ENCODE measurements at regions not wholly inside any gene's neighbourhood (a gene's known extent, or its start where the extent isn't known, plus 50 kb on each side); places are given as distances from the start of the nearest gene placed in this dataset.

DNA sequence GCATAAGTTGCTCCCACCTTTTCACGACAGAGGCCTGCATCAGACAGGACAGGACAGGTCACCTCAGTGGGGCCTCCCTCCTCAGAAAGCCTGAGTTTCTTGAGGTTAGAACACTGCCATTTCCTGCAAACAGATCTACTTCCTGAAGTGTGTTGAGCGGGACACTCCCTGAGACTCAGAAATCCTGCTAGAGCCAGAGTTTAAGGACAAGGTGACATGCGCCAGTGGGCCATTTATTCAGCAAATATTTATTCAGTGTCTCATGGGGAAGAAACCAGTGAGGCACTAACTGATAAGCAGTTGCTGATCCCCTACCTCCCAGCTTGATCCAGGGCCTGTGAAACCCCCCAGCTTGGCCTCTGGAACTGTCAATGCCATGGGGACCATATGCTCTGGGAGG, 454.6 kb downstream of the SOX6 start:
- peak; percentile 20 for DNase-seq
- Histone ChIP-seq H3K27me3 (no peaks in the 10 kb centered on the region), H3K4me3 (no peak overlapping the region), H3K27ac (peak overlapping the region in 3 of 4 donors; percentile 17 to 33 (median 31)), H3K36me3 (no peaks in the 10 kb centered on the region), H3K4me1 (peaks cover 0 to 12% (median 4%) of the 10 kb centered on the region in 4 donors), H3K9me3 (no peaks in the 10 kb centered on the region)
- intact Hi-C loops (cut with DNase I; ENCODE audit: low total_unique reads) (no loop called here), in situ Hi-C loops (cut with MboI; ENCODE audit: low pct_ligation_motif_present in 1 of 4, low pct_unique_long_range_greater_than_20kb in 1 of 4, low sequenced_read_pairs in 3 of 4) (loop anchor here in 1 of 4 donors (25.0 kb wide), 1 partner anchor 711 kb away; no protein-coding TSS in a partner anchor)
- TF ChIP-seq EP300 (IDR thresholded peaks at IDR 0.05; ENCODE audit: low read depth) = no peak
- no peak for TF ChIP-seq POLR2A (IDR thresholded peaks at IDR 0.05)
- no peak for TF ChIP-seq POLR2AphosphoS5 (IDR thresholded peaks at IDR 0.05)
- TF ChIP-seq, protein P1, sequence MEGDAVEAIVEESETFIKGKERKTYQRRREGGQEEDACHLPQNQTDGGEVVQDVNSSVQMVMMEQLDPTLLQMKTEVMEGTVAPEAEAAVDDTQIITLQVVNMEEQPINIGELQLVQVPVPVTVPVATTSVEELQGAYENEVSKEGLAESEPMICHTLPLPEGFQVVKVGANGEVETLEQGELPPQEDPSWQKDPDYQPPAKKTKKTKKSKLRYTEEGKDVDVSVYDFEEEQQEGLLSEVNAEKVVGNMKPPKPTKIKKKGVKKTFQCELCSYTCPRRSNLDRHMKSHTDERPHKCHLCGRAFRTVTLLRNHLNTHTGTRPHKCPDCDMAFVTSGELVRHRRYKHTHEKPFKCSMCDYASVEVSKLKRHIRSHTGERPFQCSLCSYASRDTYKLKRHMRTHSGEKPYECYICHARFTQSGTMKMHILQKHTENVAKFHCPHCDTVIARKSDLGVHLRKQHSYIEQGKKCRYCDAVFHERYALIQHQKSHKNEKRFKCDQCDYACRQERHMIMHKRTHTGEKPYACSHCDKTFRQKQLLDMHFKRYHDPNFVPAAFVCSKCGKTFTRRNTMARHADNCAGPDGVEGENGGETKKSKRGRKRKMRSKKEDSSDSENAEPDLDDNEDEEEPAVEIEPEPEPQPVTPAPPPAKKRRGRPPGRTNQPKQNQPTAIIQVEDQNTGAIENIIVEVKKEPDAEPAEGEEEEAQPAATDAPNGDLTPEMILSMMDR (IDR thresholded peaks at IDR 0.05) = no peak
- 64% methylated on average over 3 of the region's 3 CpGs; no CpG with 5 or more reads in 1 of the 2 donors for WGBS, 2 donors (ENCODE audit: low coverage in 1 of 2)

DNA sequence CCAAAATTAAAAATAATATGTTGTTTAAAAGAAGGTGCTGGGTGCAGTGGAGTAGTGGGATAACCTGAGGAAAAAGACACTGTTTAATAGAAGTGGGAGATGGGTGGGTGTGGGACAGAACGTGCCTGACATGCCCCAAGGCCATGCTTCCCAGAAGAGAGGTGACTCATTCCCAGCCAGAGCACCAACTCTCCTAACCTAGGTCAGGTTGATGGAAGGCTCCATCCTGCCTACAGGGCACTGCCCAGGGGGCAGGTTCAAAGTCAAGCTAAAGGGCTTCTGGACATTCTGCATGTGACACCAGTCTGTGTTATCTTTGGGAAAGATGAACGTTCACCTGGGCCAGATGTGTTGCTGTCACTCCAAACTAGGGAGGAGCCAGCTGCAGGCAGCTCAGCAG, 453.1 kb downstream of the SOX6 start:
- H3K4me3 ChIP-seq = no peak overlapping the region
- H3K4me1 ChIP-seq = peaks cover 0 to 12% (median 4%) of the 10 kb centered on the region in 4 donors
- 38 to 63% methylated on average over 1 to 2 of the region's 2 CpGs for WGBS, 2 donors (ENCODE audit: low coverage in 1 of 2)
- H3K27ac ChIP-seq = no peak overlapping the region
- H3K9me3 ChIP-seq = no peaks in the 10 kb centered on the region
- intact Hi-C loops (cut with DNase I; ENCODE audit: low total_unique reads) = no loop called here
- no peak for DNase-seq
- no peaks in the 10 kb centered on the region for H3K36me3 ChIP-seq
- TF ChIP-seq, protein P1 (IDR thresholded peaks at IDR 0.05) = no peak
- no peak for TF ChIP-seq POLR2A (IDR thresholded peaks at IDR 0.05)
- TF ChIP-seq POLR2AphosphoS5 (IDR thresholded peaks at IDR 0.05) = no peak
- TF ChIP-seq EP300 (IDR thresholded peaks at IDR 0.05; ENCODE audit: low read depth) = no peak
- in situ Hi-C loops (cut with MboI; ENCODE audit: low pct_ligation_motif_present in 1 of 4, low pct_unique_long_range_greater_than_20kb in 1 of 4, low sequenced_read_pairs in 3 of 4) = loop anchor here in 1 of 4 donors (25.0 kb wide), 1 partner anchor 709 kb away; no protein-coding TSS in a partner anchor
- H3K27me3 ChIP-seq = no peaks in the 10 kb centered on the region

DNA sequence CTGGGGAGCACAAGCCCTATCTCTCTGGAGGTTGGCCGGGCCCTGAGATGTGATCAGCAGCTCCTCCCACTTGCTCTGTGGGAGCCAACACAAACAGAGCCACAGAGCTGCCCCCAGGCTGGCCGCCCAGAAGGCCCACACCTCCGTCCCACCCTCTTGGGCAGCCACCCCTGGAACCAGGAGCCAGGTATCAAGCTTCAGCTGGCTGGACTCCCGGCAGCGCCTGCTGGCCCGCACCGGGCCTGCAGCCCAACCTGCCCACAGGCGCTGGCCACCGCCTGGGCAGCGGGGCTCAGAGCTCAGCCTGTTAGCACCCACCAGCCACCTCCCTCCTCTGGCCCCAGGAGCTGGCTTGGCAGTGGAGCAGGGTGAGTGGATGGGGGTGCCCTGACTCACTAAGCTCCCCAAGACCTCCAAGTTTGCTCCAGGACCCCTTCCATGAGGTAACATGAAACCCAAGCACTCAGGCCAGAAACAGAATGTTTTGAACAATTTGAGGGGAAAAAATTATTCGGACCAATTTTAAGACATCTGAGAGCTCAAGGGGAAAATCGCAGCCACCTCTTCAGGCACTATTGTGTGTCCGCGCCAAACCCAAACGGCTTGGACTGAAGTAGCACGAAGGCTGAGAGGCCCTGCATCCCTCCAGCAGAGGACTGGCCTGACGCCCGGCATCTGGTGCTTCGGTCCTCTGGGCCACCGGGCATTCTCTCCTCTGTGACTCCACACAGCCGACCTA, 450.8 kb downstream of the SOX6 start:
- 91% methylated on average over 14 of the region's 21 CpGs; no CpG with 5 or more reads in 1 of the 2 donors for WGBS, 2 donors (ENCODE audit: low coverage in 1 of 2)
- TF ChIP-seq POLR2A (IDR thresholded peaks at IDR 0.05) (no peak), EP300 (IDR thresholded peaks at IDR 0.05; ENCODE audit: low read depth) (no peak), POLR2AphosphoS5 (IDR thresholded peaks at IDR 0.05) (no peak)
- TF ChIP-seq, protein P1 (IDR thresholded peaks at IDR 0.05) = no peak
- no peaks in the 10 kb centered on the region for H3K36me3 ChIP-seq

DNA sequence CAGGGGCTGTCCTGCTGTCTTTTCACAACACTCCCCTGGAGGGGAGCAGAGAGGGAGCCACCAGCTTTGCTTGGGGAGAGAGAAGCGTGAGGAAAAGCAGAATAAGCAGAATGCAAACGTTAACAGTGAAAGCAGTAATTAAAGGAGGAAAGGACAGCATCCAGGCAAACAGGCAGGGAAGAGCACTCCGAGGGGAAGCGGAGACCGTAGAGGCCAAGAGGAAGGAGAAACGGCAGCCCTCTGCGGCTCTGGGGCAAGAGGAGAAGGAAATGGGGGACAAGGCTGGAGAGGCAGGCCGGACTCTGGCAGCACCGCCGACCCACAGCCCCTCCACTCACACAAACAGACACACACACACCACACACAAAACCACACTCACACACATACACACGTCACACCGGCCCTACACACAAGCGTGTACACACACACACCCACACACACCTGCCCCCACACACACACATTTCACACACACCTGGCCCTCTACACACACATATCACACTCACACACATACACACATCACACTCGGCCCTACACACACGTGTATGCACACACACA, 449.8 kb downstream of the SOX6 start:
- no peak for DNase-seq
- Histone ChIP-seq H3K9me3 (no peaks in the 10 kb centered on the region), H3K4me1 (peaks cover 0 to 7% (median 3%) of the 10 kb centered on the region in 4 donors), H3K36me3 (no peaks in the 10 kb centered on the region), H3K27ac (no peak overlapping the region), H3K27me3 (no peaks in the 10 kb centered on the region), H3K4me3 (no peak overlapping the region)
- intact Hi-C loops (cut with DNase I; ENCODE audit: low total_unique reads) = no loop called here
- TF ChIP-seq EP300 (IDR thresholded peaks at IDR 0.05; ENCODE audit: low read depth) (no peak), POLR2AphosphoS5 (IDR thresholded peaks at IDR 0.05) (no peak), POLR2A (IDR thresholded peaks at IDR 0.05) (no peak)
- TF ChIP-seq, protein P1 (IDR thresholded peaks at IDR 0.05) = no peak
- 85% methylated on average over 15 of the region's 15 CpGs; no CpG with 5 or more reads in 1 of the 2 donors for whole genome bisulfite sequencing, 2 donors (ENCODE audit: low coverage in 1 of 2)
- in situ Hi-C loops (cut with MboI; ENCODE audit: low pct_ligation_motif_present in 1 of 4, low pct_unique_long_range_greater_than_20kb in 1 of 4, low sequenced_read_pairs in 3 of 4) = loop anchor here in 1 of 4 donors (25.0 kb wide), 1 partner anchor 706 kb away; no protein-coding TSS in a partner anchor

More for the DNA sequence above, 450.8 kb downstream of the SOX6 start:
- no peak overlapping the region for H3K27ac ChIP-seq
- peaks cover 0 to 12% (median 4%) of the 10 kb centered on the region in 4 donors for H3K4me1 ChIP-seq
- intact Hi-C loops (cut with DNase I; ENCODE audit: low total_unique reads) (no loop called here), in situ Hi-C loops (cut with MboI; ENCODE audit: low pct_ligation_motif_present in 1 of 4, low pct_unique_long_range_greater_than_20kb in 1 of 4, low sequenced_read_pairs in 3 of 4) (loop anchor here in 1 of 4 donors (25.0 kb wide), 1 partner anchor 707 kb away; no protein-coding TSS in a partner anchor)
- no peak for DNase-seq
- H3K4me3 ChIP-seq = no peak overlapping the region
- no peaks in the 10 kb centered on the region for H3K9me3 ChIP-seq
- H3K27me3 ChIP-seq = no peaks in the 10 kb centered on the region
